HUES48 (cell line): ENCODE measurements at regions not wholly inside any gene's neighbourhood (a gene's known extent, or its start where the extent isn't known, plus 50 kb on each side); places are given as distances from the start of the nearest gene placed in this dataset.

Experiments used
- H3K27ac ChIP-seq: one replicate; pipeline ENCODE4 v1.7.0; 2013; ENCODE audit warnings: low read depth, low read length, inconsistent platforms
- H3K27me3 ChIP-seq: 2 replicates; pipeline ENCODE4 v1.6.1; 2013; ENCODE audit warnings: mild to moderate bottlenecking, low read length; ENCODE audit not compliant: control insufficient read depth, insufficient read depth
- H3K36me3 ChIP-seq: 2 replicates; pipeline ENCODE4 v1.6.1; 2013; ENCODE audit warnings: low read length; ENCODE audit not compliant: control insufficient read depth, insufficient read depth
- H3K4me1 ChIP-seq: 2 replicates; pipeline ENCODE4 v1.6.1; 2013; ENCODE audit warnings: mild to moderate bottlenecking, low read length; ENCODE audit not compliant: control insufficient read depth, insufficient read depth
- H3K4me3 ChIP-seq: 2 replicates; pipeline ENCODE4 v1.5.1; 2013; ENCODE audit warnings: mild to moderate bottlenecking, low read depth, low read length
- H3K9ac ChIP-seq: 2 replicates; pipeline ENCODE4 v1.6.1; 2013; ENCODE audit warnings: mild to moderate bottlenecking, low read depth, low read length, moderate library complexity
- H3K9me3 ChIP-seq: 2 replicates; pipeline ENCODE4 v1.6.1; 2013; ENCODE audit warnings: low read length; ENCODE audit not compliant: control insufficient read depth, insufficient read depth

DNA sequence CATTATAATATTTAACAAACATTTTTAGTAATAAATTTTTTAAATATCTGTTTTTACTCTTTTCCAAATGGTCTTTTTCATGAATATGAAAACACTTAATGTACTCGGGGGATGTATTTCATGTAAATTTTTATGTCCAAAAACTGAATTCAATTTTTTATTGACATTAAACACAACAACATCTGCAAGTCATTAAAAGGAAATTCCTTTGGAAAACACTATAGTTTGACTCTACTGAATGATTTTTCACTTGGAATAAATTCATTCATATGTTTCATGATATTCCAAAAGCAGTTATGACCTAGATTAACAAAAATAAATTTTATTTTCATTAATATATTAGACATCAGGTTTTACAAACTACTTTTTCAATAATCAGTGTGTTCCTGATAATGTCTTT lies 239.8 kb upstream of the AGTR1 start:
- peaks cover 13% of the 10 kb centered on the region for H3K9me3 ChIP-seq
- H3K27ac ChIP-seq = no peak overlapping the region
- no peaks in the 10 kb centered on the region for H3K4me1 ChIP-seq
- H3K9ac ChIP-seq = no peak overlapping the region
- no peaks in the 10 kb centered on the region for H3K27me3 ChIP-seq
- no peak overlapping the region for H3K4me3 ChIP-seq
- no peaks in the 10 kb centered on the region for H3K36me3 ChIP-seq

DNA sequence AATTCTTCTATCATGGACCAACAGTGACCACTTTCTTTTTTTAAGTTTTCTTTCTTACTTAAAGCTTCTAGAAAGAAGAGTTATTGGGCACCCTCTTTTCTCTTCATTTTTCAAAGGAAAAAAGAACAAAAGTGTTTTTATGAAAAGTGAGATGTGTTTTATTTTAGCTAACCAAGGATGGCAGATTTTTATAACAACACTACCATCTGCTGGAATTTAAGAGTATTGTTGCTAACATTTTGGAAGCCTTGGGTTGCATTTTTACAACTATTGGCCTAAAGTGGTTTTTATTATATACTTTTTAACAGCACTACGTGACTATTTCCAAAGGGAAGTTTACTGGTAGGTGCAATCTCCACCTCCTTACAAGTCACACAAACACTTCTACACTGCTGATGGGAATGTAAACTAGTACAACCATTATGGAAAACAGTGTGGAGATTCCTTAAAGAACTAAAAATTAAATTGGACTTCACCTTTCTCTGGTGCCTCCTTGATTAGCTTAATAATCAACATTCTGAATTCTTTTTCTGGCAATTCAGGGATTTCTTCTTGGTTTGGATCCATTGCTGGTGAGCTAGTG lies 237.7 kb upstream of the AGTR1 start:
- Histone ChIP-seq H3K9ac (no peak overlapping the region), H3K36me3 (no peaks in the 10 kb centered on the region), H3K4me3 (no peak overlapping the region), H3K9me3 (peaks cover 13% of the 10 kb centered on the region), H3K4me1 (no peaks in the 10 kb centered on the region), H3K27ac (no peak overlapping the region), H3K27me3 (no peaks in the 10 kb centered on the region)

DNA sequence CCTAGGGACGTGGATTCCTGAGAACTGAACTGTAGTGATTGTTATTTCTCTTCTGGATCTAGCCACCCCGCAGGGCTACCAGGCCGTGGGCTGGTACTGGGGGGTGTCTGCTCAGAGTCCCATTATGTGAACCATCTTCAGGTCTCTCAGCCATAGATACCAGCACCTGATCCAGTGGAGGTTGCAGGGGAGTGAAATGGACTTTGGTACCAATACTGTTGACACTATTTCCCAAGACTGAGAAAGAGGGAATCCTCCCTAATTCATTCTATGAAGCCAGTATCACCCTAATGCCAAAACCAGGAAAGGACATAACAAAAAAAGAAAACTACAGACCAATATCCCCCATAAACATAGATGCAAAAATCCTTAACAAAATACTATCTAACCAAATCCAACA lies 237.0 kb upstream of the AGTR1 start:
- Histone ChIP-seq H3K4me3 (no peak overlapping the region), H3K36me3 (no peaks in the 10 kb centered on the region), H3K27me3 (no peaks in the 10 kb centered on the region), H3K27ac (no peak overlapping the region), H3K9ac (no peak overlapping the region), H3K4me1 (no peaks in the 10 kb centered on the region), H3K9me3 (peaks cover 13% of the 10 kb centered on the region)

DNA sequence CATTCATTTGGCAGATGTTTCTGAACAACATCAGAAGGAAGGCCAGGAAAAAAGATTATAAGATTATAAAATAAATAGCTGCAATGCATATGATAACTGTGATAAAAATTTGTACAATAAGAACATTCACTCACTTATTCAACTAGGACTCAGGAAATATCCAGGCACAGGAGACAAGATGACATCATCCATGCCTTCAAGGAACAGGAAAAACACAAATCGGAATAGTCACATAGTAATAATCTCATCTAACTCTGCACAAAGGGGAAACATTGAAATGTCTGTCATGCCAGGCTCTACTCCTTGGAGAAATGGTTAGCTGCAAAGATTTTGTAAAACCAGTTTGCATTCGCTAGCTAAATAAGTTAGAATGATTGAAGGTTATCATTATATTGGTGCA lies 233.5 kb upstream of the AGTR1 start:
- Histone ChIP-seq H3K9ac (no peak overlapping the region), H3K4me1 (peaks cover 6% of the 10 kb centered on the region; the same call in 1 of the 2 replicates), H3K36me3 (no peaks in the 10 kb centered on the region), H3K27ac (no peak overlapping the region), H3K4me3 (no peak overlapping the region), H3K27me3 (no peaks in the 10 kb centered on the region), H3K9me3 (peaks cover 3% of the 10 kb centered on the region)

DNA sequence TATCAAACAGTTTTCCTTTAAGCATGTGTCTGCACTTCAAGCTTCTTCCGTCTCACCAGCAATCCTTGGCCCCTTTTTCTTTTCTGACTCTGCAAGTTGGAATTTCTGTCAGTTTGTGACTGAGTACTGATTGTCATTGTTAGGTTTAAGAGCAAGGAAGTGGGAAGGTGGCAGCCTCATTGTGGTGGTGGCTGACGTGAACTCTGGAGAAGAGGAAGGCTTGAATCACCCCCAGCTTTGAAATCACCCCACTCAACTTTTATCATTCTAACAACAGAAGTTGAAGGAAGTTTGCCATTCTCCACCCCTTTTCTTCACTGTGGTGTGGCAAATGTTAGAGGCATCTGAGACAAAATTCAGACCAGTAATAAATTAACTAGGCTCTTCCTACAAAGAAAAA lies 231.6 kb upstream of the AGTR1 start:
- Histone ChIP-seq H3K4me1 (peaks cover 6% of the 10 kb centered on the region; the same call in 1 of the 2 replicates), H3K36me3 (no peaks in the 10 kb centered on the region), H3K4me3 (no peak overlapping the region), H3K9me3 (no peaks in the 10 kb centered on the region), H3K27ac (peak overlapping the region; percentile 59), H3K27me3 (no peaks in the 10 kb centered on the region), H3K9ac (no peak overlapping the region)

DNA sequence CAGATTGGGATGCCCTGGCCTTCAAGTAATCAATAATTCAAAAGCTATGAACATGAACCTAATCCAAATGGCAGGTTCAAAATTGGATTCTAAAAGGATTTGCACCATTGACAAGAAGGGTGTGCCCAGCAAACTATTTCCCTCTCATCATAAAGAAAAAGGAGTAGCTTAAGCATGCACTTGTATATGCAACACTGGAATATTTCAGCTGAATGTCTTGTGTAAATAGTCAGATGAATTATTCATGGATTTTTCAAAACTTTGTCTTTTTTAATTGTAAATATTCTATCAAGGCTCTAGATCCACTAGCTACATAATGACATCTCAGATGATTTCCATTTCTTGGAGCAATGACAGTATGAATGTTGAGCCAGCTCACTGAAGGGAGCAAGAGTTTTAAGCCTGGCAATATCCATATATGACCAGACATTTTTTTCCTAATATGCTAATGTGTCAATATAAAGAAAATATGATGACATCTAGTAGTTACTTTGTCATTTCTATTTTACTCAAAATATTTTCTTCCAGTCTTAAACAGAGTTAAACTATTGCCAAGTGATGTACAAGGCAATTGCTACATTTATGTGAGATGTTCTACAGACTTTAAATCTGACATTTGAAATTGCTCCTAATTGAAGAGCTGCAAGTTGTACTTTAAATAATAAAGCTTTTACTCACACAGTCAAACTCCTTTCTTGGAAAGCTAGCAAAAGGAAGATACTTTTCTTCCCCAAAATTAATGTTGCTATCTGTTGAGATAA lies 230.5 kb upstream of the AGTR1 start:
- Histone ChIP-seq H3K27me3 (no peaks in the 10 kb centered on the region), H3K4me1 (peaks cover 6% of the 10 kb centered on the region; the same call in 1 of the 2 replicates), H3K36me3 (no peaks in the 10 kb centered on the region), H3K9me3 (no peaks in the 10 kb centered on the region), H3K27ac (no peak overlapping the region), H3K4me3 (no peak overlapping the region), H3K9ac (no peak overlapping the region)

DNA sequence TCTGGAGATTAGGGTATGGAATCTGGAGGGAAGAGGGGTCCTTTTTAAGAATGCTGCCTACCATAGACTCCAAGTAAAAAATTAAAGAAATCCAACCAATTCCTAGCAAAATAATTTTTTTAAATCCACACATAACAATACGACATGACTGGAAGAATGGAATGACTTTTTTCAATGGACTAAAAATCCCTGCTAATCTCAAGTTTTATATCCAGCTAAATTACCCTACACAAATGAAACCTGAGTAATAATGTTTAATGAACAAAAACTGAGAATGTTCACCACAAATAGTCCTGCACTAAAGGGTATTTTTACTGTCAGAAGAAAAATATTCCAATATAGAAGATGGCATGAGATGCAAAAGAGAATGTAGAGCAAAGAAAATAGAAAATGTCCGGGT lies 220.3 kb upstream of the AGTR1 start:
- no peaks in the 10 kb centered on the region for H3K36me3 ChIP-seq
- H3K9ac ChIP-seq = no peak overlapping the region
- no peak overlapping the region for H3K4me3 ChIP-seq
- H3K27me3 ChIP-seq = no peaks in the 10 kb centered on the region
- H3K27ac ChIP-seq = no peak overlapping the region
- H3K9me3 ChIP-seq = no peaks in the 10 kb centered on the region
- no peaks in the 10 kb centered on the region for H3K4me1 ChIP-seq

DNA sequence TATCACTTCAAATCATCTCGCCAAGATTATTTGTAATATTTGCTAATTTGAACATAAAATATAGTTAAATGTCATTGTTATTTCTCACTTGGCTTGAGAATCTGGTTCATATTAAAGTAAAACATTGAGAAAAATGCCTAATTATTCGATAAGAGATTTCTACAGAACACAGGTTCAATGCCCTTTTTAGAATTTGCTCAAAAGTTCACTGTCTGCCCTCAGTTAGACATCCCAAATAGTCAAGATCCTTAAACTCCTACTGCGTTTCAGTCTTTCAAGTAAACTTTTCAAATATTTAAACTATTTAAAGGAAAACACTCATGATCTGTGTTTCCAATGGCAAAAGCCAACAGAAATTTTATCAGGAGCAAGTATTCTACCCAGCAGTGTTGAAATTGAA lies 204.1 kb upstream of the AGTR1 start:
- H3K4me3 ChIP-seq = no peak overlapping the region
- no peak overlapping the region for H3K9ac ChIP-seq
- H3K27me3 ChIP-seq = no peaks in the 10 kb centered on the region
- H3K9me3 ChIP-seq = no peaks in the 10 kb centered on the region
- H3K27ac ChIP-seq = no peak overlapping the region
- no peaks in the 10 kb centered on the region for H3K36me3 ChIP-seq
- no peaks in the 10 kb centered on the region; the same call in 1 of the 2 replicates for H3K4me1 ChIP-seq

DNA sequence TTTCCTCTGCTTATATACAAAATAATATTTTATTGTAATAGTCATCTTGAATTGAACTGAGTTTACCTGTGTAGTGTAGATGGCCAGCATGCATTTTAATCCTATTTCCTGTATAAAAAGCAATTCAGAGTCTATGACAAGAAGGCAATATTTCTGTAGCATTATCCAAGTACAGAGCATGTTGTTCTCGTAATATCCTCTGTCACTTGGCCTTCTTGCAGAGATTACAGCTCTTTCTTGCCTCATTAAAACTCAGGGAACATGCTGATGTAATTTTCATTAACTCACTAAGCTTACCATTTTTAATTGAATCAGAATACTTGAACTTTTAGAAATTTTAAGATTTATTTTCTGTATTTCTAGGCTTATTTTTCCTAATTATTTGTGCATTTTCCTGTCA lies 203.3 kb upstream of the AGTR1 start:
- H3K9ac ChIP-seq = no peak overlapping the region
- no peak overlapping the region for H3K27ac ChIP-seq
- H3K27me3 ChIP-seq = no peaks in the 10 kb centered on the region
- H3K36me3 ChIP-seq = no peaks in the 10 kb centered on the region
- no peak overlapping the region for H3K4me3 ChIP-seq
- H3K4me1 ChIP-seq = no peaks in the 10 kb centered on the region; the same call in 1 of the 2 replicates
- H3K9me3 ChIP-seq = no peaks in the 10 kb centered on the region

DNA sequence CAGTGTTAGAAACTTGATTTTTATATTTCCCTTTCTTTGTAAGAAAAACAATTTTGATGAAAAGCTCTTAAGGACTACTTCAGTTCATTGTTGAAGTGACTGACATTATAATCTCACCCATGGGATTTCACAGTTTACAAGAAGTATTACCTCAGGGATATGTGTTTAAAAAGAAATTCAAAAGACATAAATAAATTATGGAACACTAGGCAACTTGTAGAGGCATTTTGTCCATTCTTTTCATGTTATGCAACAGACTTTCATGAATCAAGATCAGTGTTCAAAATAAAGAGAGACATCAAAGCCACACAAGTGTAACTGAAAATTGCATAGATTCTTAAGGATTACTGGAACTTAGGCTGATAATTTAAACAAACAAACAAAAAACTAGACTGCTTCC lies 196.8 kb upstream of the AGTR1 start:
- no peaks in the 10 kb centered on the region for H3K9me3 ChIP-seq
- H3K27ac ChIP-seq = no peak overlapping the region
- H3K27me3 ChIP-seq = no peaks in the 10 kb centered on the region
- H3K4me1 ChIP-seq = no peaks in the 10 kb centered on the region; the same call in 1 of the 2 replicates
- no peaks in the 10 kb centered on the region for H3K36me3 ChIP-seq
- H3K9ac ChIP-seq = no peak overlapping the region
- no peak overlapping the region for H3K4me3 ChIP-seq

DNA sequence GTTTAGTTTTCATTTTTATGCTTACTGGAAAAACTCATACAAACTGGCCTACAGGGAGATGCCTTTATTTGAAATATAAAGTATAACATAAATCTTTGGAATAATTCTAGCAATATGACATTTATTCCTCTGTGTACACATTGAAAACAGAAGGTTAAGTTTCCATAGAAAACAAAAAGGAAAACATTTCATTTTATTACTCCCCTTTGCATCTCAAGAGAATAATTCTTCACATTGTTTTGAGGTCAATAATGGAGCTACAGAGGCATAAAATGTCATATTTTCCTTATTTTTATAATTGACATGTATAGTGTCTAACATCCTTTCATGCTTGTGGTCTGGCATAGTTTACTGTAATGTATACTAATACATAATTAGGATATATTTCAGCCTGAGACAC lies 187.6 kb upstream of the AGTR1 start:
- no peaks in the 10 kb centered on the region for H3K27me3 ChIP-seq
- no peak overlapping the region for H3K9ac ChIP-seq
- H3K4me3 ChIP-seq = no peak overlapping the region
- no peaks in the 10 kb centered on the region for H3K36me3 ChIP-seq
- no peak overlapping the region for H3K27ac ChIP-seq
- H3K4me1 ChIP-seq = no peaks in the 10 kb centered on the region
- no peaks in the 10 kb centered on the region for H3K9me3 ChIP-seq
